Osteocyte (in vitro differentiated cells): ENCODE measurements at regions not wholly inside any gene's neighbourhood (a gene's known extent, or its start where the extent isn't known, plus 50 kb on each side); places are given as distances from the start of the nearest gene placed in this dataset.

ENCODE experiments used
- DNase-seq: peaks from one replicate; pipeline ENCODE4 v3.0.0; 2021; ENCODE audit warnings: mixed read lengths; ENCODE audit not compliant: unreplicated experiment; ENCODE audit errors: extremely low spot score
- H3K27ac Mint-ChIP-seq: one replicate; pipeline ENCODE4 v1.8.0; 2021; ENCODE audit warnings: mild to moderate bottlenecking, mixed read lengths; ENCODE audit not compliant: unreplicated experiment
- H3K27me3 Mint-ChIP-seq: one replicate; pipeline ENCODE4 v1.8.0; 2021; ENCODE audit warnings: mixed read lengths; ENCODE audit not compliant: unreplicated experiment
- H3K36me3 Mint-ChIP-seq: one replicate; pipeline ENCODE4 v1.8.0; 2021; ENCODE audit warnings: mixed read lengths; ENCODE audit not compliant: unreplicated experiment
- H3K4me1 Mint-ChIP-seq: one replicate; pipeline ENCODE4 v1.8.0; 2021; ENCODE audit warnings: mixed read lengths; ENCODE audit not compliant: unreplicated experiment
- H3K4me3 Mint-ChIP-seq: one replicate; pipeline ENCODE4 v1.8.0; 2021; ENCODE audit warnings: mild to moderate bottlenecking, moderate library complexity, mixed read lengths; ENCODE audit not compliant: unreplicated experiment
- H3K9me3 Mint-ChIP-seq: one replicate; pipeline ENCODE4 v1.8.0; 2021; ENCODE audit warnings: mixed read lengths; ENCODE audit not compliant: unreplicated experiment
- CTCF ChIP-seq: fragments of 200-600 bp; sonication (generic); IDR thresholded peaks from 2 replicates; pipeline ENCODE4 v1.5.0; 2021; ENCODE audit warnings: antibody characterized with exemption, mild to moderate bottlenecking, moderate library complexity

DNA sequence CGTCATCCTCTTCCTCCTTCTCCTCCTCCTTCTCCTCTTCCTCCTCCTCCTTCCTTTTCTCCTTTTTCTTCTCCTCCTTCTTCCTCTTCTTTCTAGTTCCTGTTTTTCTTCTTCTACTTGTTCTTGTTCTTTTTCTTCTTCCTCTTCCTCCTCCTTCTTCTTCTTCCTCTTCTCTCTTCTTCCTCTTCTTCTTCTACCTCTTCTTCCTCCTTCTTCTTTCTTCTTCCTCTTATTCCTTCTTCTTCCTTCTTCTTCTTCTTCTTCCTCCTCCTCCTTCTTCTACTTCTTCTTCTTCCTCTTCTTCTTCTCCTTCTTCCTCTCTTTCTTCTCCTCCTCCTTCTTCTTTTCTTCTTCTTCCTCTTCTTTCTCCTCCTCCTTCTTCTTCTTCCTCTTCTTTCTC is 310.2 kb upstream of the LMCD1 start:
- TF ChIP-seq CTCF = no peak
- Mint-ChIP-seq H3K9me3 (peaks cover 14% of the 10 kb centered on the region), H3K4me1 (no peaks in the 10 kb centered on the region), H3K4me3 (no peak overlapping the region), H3K27me3 (peaks cover 8% of the 10 kb centered on the region), H3K27ac (no peak overlapping the region), H3K36me3 (no peaks in the 10 kb centered on the region)
- DNase-seq = no peak

DNA sequence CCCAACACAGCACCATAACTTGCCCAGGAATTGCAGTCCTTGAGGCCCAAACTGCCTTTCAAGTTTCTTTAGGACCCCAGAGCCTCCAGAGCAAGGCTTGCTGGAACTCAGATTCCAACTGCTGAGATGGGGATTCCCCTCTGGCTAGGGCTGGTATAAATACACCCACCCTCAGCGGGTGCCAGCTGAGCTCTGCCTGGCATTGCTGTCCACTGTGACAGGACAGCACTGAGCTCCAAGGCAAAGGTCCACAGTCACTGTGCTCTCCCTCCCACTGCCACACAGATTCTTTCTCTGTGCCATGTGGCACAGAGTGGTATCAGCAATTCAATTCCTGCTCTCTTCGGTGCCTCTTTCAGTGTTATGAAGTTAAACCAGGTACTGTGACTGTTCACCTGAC is 304.2 kb upstream of the LMCD1 start:
- Mint-ChIP-seq H3K9me3 (peaks cover 1% of the 10 kb centered on the region), H3K36me3 (no peaks in the 10 kb centered on the region), H3K27ac (no peak overlapping the region), H3K4me1 (peaks cover 8% of the 10 kb centered on the region), H3K4me3 (no peak overlapping the region), H3K27me3 (peaks cover 3% of the 10 kb centered on the region)
- no peak for TF ChIP-seq CTCF
- DNase-seq = no peak

DNA sequence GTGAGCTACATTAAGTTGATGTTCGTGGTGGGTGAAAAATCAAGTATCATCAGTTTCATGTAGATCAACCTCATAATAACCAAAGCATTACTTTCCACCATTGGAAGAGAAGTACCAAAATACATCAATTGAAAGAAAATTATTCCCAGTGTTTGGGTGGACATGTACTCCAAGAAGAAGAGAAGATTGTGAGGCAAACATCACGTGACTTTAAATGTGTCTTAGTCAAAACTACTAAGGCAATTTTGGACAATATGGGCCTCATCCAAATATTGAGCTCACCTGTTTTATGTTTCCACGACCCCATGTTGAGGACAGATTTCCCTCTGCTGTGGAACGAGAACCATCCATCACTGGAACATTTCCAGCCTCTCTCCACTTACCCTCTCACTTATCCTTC is 303.0 kb upstream of the LMCD1 start:
- no peak for TF ChIP-seq CTCF
- Mint-ChIP-seq H3K4me1 (peaks cover 8% of the 10 kb centered on the region), H3K27me3 (peaks cover 3% of the 10 kb centered on the region), H3K4me3 (no peak overlapping the region), H3K9me3 (no peaks in the 10 kb centered on the region), H3K36me3 (no peaks in the 10 kb centered on the region), H3K27ac (no peak overlapping the region)
- DNase-seq = no peak

- Mint-ChIP-seq H3K4me3 (no peak overlapping the region), H3K27ac (no peak overlapping the region), H3K36me3 (no peaks in the 10 kb centered on the region), H3K27me3 (no peaks in the 10 kb centered on the region), H3K4me1 (peaks cover 21% of the 10 kb centered on the region), H3K9me3 (no peaks in the 10 kb centered on the region)
- no peak for TF ChIP-seq CTCF
- DNase-seq = no peak
Measured at GRCh38 chr3:8200996-8201395, 300.6 kb upstream of the LMCD1 start.

DNA sequence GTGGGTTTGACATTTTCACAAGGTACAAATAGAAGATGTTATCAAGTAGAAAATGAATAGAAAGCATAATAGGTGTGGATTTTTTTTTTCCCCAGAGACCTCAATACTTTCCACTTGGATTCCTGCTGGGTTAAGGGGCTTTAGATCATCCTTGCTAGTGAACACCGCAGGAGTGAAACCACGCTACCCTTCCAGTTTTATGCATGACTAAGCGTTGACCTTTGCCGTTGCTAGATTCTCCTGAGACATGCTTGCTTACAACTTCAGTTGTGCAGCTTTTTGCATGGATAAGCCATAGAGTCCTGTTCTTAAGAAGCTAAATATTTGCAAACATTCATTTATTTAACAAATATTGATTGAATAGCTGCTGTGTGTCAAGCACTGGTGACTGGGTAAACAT is 299.7 kb upstream of the LMCD1 start:
- Mint-ChIP-seq H3K4me1 (peaks cover 24% of the 10 kb centered on the region), H3K27ac (no peak overlapping the region), H3K27me3 (no peaks in the 10 kb centered on the region), H3K4me3 (no peak overlapping the region), H3K36me3 (no peaks in the 10 kb centered on the region), H3K9me3 (no peaks in the 10 kb centered on the region)
- no peak for DNase-seq
- no peak for TF ChIP-seq CTCF
